GM18951 (cell line): ENCODE measurements at regions not wholly inside any gene's neighbourhood (a gene's known extent, or its start where the extent isn't known, plus 50 kb on each side); places are given as distances from the start of the nearest gene placed in this dataset.
"Not testable (repeated sequence)": the region's sequence is repeated elsewhere in the genome, so short reads cannot be mapped to it uniquely, and the experiment has no call there.

Experiments
- in situ Hi-C: fragments of 300-500 bp; cut with MboI; formaldehyde crosslinking; loops from one replicate; pipeline ENCODE4 v1.12.0; 2022; ENCODE audit warnings: low sequenced_read_pairs, mixed read lengths, inconsistent platforms; ENCODE audit not compliant: unreplicated experiment

DNA sequence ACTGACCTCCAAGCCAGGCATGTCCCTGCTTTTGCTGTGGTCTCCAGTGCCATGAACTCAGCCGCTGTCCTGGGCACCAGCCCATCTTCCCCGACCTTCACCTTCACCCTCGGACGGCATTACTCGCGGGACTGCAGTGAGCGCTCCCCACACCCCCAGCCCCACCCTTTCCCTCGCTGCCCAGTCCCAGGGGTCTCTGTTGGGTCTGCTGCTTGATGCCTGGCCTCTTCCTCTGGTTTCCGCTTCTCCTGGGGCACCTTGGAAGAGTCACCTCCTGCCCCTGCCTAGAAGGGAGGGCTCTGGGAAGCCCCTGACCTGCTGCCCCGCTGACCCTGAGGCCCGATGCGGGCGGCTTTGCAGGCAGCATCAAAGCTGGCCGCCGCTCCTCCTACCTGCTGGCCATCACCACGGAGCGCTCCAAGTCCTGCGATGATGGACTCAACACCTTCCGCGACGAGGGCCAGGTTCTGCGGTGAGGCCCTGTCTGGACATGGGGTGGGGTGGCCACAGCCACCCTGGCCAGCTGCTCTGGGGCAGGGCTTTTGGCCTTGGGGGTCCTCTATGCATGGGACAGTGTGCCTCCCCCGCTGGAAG, 102.3 kb downstream of the ZNF267 start:
- in situ Hi-C loops = not testable (repeated sequence)

DNA sequence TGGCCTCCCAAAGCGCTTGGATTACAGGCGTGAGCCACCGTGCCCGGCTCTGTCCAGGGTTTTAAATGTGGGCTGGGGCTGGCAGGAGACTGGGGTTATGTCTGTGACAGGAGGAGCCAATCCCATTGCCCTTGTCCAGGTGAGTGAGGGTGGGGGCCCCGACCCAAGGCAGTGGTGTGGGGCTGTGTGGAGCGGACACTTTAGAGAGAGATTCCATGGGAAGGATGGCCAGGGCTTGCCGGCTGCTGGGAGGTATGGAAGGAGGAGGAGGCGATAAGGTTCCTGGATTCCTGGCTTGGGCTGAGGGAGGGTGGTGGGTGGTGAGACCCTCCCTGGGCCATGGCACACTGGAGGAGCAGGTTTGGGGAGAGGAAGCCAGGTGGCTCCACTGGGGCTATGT, 104.9 kb downstream of the ZNF267 start:
- in situ Hi-C loops = not testable (repeated sequence)

DNA sequence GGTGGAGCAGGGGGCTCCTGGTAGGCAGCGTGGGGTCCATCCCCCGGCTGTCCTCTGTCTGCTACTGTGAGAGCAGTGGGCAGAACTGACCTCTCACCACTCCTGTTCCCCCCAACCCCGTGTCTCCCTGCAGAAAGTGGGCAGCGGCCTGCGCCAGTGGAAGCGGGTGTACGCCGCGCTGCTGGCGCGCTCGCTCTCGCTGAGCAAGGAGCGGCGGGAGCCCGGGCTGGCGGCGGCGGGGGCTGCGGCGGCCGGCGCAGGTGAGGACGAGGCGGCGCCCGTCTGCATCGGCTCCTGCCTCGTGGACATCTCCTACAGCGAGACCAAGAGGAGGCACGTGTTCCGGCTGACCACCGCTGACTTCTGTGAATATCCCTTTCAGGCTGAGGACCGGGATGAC, 108.1 kb downstream of the ZNF267 start:
- in situ Hi-C loops = not testable (repeated sequence)

DNA sequence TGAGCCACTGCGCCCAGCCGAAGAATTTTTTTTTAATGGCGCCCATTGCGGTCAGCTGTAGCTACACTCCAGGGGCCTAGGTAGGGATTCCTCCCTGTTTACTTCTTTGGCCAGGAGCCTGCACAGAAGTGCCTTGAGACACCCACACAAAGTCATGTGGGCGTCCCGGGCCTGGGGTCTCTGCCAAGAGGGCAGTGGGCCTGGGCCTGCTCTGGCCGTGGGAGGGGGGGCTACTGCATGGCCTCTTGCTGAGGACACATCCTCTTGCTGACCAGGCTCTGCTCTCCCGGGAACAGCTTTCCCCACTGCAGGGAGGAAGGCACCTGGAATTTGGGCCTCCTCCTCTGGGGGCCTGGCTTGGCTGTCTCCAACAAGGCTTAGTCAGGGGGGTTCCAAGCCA, 109.4 kb downstream of the ZNF267 start:
- in situ Hi-C loops = not testable (repeated sequence)

DNA sequence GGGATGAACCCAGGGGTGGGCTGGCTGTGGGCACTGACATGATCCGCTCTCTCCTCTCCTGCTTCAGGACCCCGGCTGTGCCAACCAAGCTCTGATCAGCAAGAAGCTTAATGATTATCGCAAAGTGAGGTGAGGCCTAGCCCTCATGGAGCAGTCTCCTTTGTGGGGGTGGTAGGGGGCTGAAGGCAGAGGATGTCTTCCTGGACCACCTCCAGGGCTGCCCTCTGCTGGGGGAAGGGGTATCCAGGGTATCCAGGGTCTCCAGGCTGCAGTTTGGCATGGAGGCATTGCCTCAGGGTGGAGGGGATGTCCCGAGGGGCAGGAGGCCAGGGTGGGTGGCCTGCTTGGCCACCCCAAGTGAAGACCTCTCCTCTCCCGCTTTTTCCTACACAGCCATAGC, 110.1 kb downstream of the ZNF267 start:
- in situ Hi-C loops = not testable (repeated sequence)

DNA sequence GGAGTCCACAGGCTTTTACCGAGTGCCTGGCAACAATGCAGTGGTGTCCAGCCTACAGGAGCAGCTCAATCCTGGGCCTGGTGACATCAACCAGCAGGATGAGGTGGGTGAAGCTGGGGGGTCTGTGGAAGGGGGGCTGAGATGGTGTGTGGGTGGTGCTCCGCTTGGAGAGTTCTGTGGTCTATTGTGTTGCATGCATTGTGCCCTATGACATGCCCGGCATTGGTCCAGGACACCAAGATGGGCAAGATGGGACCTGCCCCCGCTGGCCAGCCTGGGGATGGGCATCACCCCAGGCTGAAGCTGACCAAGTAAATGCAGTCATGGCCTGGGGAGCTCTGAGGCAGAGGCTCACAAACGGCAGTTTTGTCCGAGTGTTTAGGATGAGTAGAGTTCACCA, 113.3 kb downstream of the ZNF267 start:
- in situ Hi-C loops = not testable (repeated sequence)

DNA sequence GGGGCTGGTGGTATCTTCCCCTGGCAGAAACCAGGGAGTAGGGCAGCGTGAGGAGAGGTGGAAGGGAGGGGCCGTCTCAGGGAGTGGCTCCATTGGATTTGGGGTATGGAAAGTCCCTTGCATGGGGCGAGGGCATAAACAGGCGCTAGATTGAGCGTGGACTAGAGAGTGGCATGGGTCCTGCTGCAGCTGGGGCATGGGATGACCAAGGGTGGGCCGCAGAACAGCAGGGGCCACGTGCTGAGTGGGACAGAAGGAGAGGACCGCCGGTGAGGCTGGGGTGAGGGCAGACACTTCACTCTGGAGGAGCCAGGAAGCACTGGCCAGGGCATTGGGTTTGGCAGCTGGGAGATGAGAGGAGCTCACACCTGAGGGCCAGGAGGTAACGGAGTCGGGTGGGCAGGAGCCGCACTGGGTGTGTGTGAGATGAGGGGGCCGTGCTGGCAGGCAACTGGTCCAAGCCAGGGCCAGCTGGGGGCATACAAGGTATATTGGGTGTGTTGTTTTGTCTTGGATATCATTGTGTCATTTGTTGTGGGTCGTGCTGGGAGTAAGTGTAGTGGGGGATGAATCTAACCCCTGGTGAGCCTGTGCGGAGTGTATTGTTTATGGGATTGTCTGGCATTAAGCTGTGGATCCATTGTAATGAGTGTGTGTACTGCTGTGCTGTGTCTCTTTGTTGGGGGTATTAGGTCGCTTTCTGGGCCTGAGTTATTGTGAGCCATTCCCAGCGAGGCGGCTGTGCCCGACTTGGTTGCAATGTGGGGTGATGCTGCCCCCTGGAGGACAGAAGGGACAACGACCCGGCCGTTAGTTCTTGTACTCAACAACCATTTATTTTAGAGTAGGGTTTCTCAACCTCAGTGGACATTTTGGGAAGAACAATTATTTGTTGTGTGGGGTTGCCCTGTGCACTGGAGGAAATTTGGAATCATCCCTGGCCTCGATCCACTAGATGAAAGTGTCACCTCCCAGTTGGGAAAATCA, 115.3 kb downstream of the ZNF267 start:
- in situ Hi-C loops = not testable (repeated sequence)

DNA sequence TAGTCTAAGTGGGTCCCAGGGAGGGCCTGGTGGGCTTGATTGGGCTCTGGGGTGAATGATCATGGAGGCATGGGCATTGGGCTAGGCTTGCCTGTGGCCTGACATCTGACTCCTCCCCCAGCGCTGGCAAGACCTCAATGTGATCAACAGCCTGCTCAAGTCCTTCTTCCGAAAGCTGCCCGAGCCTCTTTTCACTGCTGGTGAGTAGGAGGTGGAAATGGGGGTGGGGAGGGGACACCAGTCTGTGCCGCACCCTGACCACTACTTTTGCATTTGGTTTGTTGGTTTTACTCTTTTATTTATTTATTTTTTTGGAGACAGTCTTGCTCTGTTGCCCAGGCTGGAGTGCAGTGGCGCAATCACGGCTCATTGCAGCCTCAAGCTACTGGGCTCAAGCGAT, 116.7 kb downstream of the ZNF267 start:
- in situ Hi-C loops = not testable (repeated sequence)

DNA sequence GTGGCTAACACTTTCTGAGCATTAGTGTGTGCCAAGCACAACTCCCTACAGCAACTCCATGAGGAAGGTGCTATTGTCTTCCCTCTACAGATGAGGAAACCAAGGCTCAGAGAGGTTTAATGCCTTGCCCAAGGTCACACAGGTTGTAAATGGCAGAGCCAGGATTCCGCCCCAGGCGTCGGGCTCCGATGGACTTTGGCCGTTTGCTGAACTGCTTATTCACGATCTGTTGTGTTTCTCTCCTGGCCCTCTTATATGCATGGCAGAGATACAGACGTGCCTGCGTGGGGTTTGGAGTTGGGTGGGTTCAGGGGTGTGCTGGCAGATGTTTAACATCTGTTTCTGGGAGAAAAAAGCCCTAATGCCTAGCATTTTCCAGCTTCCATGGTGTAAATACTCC, 117.4 kb downstream of the ZNF267 start:
- in situ Hi-C loops = not testable (repeated sequence)

DNA sequence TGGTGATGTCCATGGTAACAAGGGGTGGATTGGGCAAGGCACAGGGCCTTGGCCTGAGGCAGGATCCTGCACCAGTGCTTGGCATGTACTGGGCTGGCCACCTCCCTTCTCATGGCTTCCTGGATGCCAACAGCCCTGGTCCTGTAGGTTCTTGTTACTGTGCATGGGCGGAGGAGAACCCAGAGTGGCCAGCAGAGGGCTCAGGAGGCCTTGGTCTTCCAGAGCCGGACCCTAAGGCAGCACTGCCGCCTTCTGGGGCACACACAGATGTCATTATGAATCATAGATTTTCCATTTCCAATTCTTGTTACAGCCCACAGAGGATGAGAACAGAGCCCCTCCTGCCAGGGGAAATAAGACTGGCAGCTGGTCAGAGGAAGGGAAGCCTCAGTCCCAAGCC, 122.7 kb downstream of the ZNF267 start:
- in situ Hi-C loops = not testable (repeated sequence)

DNA sequence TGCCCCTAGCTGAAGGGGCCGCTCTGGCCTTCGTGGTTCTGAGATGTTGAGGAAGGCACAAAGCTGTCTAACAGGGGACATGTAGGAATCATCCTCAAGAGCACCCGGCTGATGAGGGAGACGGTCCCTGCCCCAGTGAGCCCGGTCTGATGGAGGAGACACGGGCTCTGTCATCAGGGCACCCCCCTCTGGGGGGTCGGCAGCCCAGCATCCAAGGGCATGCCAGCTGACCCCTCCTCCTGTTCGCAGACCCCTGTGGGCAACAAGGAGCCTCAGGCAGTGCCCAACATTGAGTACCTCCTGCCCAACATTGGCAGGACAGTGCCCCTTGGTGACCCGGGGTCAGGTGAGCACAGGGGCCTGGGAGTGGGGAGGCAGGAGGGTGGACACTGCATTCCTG, 128.9 kb downstream of the ZNF267 start:
- in situ Hi-C loops = loop anchor here (25.0 kb wide), 1 partner anchor 960 kb away; no protein-coding TSS in a partner anchor

DNA sequence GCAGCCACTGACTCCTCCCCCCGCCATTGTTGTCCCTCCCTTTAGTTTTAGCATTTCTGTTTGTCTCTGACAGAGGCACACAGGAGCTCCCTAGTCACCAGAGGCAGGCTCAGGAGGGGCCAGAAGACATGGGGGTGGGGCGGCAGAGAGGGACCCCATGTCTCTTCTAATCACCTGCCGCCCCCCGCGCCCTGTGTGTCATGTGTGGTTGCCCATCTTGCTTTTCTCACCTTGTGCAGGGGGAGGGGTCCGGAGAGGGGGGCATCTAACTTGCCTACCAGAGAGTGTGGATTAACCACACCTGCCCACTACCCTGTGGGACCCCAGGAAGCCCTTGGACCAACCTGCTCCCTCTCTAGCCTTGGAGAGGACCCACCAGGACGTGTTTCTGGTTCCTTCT, 130.2 kb downstream of the ZNF267 start:
- in situ Hi-C loops = loop anchor here (25.0 kb wide), 1 partner anchor 958 kb away; no protein-coding TSS in a partner anchor

DNA sequence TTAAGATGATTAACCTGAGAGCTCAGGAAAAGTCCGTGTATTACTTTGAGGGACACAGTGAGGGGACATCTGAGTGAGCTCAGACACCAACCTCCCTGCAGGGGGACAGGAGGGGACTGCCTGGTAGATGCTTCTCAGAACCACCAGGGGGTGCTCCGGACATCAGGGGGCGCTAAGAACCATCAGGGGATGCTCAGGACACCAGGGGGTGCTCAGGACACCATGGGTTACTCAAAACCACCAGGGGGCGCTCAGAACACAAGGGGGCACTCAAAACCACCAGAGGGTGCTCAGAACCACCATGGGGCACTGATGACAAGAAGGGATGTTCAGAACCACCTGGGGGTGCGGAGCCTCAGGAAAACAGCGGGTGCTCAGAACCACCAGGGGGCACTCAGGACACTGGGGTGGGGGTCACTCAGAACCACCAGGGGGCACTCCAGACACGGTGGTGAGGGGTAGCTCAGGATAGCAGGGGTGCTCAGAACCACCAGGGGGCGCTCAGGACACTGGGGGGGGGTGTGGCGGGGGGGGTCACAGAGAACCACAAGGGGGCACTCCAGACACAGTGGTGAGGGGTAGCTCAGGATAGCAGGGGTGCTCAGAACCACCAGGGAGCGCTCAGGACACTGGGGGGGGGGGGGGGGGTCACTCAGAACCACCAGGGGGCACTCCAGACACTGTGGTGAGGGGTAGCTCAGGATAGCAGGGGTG, 165.3 kb downstream of the ZNF267 start:
- in situ Hi-C loops = not testable (repeated sequence)

DNA sequence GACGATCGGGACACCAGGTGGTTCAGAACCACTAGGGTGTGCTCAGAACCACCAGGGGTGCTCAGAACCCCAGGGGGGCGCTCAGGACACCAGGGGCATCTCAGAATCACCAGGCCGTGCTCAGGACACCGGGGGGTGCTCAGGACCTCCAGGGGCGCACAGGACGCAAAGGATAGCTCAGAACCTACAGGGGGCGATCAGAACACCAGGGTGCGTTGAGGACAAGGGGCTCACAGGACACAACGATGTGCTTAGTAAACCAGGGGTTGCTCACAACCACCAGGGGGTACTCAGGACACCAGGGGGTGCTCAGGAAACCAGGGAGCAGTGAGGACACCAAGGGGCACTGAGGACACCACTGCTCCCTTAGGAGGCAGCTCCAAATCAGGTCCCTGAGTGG, 166.3 kb downstream of the ZNF267 start:
- in situ Hi-C loops = not testable (repeated sequence)

DNA sequence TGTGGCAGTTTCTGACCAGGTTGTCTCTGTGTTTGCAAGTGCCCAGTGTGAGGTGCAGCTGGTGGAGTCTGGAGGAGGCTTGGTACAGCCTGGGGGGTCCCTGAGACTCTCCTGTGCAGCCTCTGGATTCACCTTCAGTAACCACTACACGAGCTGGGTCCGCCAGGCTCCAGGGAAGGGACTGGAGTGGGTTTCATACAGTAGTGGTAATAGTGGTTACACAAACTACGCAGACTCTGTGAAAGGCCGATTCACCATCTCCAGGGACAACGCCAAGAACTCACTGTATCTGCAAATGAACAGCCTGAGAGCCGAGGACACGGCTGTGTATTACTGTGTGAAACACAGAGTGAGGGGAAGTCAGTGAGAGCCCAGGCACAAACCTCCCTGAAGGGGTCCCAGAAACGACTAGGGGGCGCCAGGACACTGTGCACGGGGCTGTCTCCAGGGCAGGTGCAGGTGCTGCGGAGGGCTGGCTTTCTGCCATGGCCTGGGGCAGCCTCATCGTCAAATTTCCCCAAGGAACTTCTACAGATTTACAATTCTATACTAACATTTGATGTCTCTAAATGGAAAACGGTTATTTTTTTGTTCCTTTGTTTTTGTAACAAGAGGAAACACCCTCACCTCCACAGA, 187.0 kb upstream of the TP53TG3D start:
- in situ Hi-C loops = not testable (repeated sequence)

DNA sequence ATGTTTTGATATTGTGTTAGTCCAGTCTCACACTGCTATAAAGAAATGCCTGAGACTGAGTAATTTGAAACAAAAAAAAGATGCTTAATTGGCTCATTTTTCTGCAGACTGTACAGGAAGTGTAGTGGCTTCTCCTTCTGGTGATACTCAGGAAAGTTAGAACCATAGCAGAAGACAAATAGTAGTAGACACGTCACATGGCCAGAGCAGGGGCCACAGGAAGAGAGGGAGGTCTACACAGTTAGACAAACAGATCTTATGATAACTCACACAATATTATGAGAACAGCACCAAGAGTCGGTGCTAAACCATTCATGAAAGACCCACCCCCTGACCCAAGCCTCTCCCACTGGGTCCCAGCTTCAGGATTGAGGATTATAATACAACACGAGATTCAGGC, 181.5 kb upstream of the TP53TG3D start:
- in situ Hi-C loops = not testable (repeated sequence)

DNA sequence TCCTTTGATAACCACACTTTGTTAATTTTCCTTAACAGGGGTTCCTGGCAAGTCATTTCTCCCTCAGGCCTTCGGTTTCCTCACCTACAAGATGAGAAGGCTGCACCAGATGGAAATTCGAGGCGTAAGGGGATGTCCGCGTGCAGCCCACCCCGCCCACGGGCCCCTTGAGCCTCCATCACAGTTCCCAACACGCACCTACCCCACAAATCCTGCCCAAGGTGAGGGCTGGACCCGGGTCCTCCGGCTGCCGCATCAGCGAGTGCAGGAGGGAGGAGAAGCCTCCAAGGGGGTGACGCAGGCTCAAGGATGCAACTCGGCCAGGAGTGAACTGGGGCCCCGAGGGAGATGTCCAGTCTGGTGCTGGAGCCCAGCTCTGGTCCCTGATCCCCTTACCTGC, 169.2 kb upstream of the TP53TG3D start:
- in situ Hi-C loops = not testable (repeated sequence)

DNA sequence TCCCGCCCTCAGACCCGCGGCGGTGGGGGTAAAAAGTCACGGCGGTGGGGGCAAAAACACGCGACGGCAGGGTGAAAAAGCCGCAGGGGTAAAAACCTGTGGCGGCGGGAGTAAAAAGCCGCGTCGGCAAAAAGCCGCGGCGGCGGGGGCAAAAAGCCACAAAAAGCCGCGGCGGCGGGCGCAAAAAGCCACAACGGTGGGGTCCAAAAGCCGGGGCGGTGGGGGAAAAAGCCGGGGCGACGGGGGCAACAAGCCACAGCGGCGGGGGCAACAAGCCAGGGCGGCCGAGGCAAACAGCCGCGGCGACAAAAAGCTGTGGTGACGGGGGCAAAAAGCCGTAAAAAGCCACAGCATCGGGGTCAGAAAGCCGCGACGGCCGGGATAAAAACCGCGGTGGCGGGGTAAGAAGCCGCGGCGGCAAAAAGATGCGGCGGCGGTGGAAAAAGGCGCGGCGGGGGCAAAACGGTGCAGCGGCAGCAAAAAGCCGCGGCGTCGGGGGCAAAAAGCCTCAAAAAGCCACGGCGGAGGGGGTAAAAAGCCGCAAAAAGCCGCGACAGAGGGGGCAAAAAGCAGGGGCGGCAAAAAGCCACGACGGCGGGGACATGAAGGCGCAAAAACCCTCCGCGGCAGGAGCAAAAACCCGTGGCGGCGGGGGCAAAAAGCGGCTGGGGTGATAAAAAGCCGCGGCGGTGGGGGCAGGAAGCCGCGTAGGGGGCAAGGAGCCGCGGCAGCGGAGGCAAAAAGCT, 168.3 kb upstream of the TP53TG3D start:
- in situ Hi-C loops = not testable (repeated sequence)

DNA sequence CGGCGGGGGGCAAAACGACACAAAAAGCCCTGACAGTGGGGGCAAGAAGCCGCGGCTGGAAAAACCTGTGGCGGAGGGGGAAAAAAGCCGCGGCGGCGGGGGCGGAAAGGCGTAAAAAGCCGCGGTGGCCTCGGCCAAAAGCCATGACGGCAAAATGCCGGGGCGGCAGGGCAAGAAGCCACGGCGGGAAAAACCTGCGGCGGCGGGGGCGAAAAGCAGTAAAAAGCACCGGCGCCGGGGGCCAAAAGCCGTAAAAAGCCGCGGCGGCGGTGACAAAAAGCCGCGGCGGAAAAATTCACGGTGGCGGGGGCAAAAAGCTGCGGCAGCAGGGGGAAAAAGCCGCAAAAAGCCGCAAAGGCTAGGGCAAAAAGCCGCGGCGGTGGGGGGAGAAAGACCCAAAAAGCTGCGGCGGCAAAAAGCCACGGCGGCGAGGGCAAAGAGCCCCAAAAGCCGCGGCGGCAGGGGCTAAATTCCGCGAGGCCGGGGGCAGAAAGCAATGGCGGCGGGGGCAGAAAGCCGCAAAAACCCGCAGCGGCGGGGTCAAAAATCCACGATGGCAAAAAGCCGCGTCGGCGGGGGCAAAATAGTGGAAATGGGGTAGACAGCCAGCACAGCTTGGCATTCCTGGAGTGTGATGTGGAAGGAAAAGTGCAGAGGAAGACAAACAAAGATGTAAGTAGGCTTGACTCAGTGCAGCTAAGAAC, 167.5 kb upstream of the TP53TG3D start:
- in situ Hi-C loops = not testable (repeated sequence)
